GM12875 (cell line): ENCODE measurements at regions not wholly inside any gene's neighbourhood (a gene's known extent, or its start where the extent isn't known, plus 50 kb on each side); places are given as distances from the start of the nearest gene placed in this dataset.

Source experiments
- H3K4me3 ChIP-seq: one replicate; pipeline ENCODE4 v1.5.1; 2011; ENCODE audit warnings: low read depth, low read length, control low read depth
- TF ChIP-seq, protein P1 (sequence below): IDR thresholded peaks from 2 replicates; pipeline ENCODE4 v1.5.1; 2011; ENCODE audit warnings: low read depth, mild to moderate bottlenecking, control low read depth, inconsistent platforms, low read length, moderate library complexity, borderline replicate concordance; ENCODE audit not compliant: insufficient read depth

DNA sequence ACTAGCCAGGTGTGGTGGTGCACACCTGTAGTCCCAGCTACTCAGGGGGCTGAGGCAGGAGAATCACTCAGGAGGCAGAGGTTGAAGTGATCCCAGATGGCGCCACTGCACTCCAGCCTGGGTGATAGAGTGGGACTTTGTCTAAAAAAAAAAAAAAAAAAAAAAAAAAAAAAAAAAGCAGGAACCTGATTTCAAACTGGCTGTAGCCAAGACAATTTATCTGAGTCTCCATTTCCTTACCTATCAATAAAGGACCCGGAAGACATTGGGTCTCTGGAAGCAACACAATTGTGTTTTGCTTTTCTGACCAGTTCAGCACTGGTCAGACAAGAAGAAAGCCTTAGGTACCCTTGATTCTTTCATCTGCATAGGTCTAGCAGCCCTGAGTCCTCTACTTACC, 491.0 kb downstream of the TBC1D4 start:
- no peak overlapping the region for H3K4me3 ChIP-seq
- TF ChIP-seq, protein P1, sequence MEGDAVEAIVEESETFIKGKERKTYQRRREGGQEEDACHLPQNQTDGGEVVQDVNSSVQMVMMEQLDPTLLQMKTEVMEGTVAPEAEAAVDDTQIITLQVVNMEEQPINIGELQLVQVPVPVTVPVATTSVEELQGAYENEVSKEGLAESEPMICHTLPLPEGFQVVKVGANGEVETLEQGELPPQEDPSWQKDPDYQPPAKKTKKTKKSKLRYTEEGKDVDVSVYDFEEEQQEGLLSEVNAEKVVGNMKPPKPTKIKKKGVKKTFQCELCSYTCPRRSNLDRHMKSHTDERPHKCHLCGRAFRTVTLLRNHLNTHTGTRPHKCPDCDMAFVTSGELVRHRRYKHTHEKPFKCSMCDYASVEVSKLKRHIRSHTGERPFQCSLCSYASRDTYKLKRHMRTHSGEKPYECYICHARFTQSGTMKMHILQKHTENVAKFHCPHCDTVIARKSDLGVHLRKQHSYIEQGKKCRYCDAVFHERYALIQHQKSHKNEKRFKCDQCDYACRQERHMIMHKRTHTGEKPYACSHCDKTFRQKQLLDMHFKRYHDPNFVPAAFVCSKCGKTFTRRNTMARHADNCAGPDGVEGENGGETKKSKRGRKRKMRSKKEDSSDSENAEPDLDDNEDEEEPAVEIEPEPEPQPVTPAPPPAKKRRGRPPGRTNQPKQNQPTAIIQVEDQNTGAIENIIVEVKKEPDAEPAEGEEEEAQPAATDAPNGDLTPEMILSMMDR, result no peak

DNA sequence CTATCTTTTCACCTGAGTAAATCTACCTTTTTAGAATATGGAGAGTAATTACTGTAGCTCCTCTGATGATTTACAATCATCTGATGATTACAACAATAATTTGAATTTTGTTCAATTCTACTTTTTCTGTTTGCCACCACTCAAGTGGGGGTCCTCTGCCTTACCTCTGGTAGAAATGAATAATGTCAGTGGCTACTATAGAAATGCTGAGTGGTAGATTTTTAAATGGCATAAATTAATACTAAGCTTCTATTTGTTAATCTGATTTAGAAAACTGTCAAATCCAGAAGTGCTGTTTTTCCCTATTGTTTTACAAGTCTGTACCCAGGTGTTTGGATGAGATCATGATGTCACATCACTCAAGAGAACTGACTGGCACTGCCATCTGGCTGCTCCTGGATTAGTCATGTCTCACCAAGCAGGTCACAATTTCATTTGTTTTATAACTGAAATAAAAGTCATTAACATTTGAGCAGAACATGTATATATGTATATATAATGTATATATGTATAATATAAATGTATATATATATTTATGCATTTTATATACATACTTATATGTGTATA, 494.8 kb downstream of the TBC1D4 start:
- H3K4me3 ChIP-seq, result no peak overlapping the region
- TF ChIP-seq, protein P1, result no peak

DNA sequence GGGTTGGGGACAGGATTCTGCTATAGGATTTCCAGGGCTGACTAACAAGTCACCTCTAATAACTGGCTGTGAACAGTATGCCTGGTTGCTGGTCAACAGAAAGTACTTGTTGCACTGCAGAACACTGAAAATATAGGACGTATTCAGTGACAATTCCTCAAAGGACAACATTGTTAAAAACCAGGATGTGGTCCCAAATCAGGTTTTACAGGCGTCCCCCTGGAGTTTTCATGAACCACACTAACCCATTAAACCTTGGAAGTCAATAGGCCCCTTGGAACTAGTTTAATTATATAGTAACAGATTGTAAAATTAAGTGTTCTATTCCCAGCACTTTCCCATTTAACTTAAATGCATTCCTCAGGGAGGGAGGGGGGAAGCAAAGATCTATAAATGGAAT, 495.4 kb downstream of the TBC1D4 start:
- TF ChIP-seq, protein P1, result no peak
- no peak overlapping the region for H3K4me3 ChIP-seq

DNA sequence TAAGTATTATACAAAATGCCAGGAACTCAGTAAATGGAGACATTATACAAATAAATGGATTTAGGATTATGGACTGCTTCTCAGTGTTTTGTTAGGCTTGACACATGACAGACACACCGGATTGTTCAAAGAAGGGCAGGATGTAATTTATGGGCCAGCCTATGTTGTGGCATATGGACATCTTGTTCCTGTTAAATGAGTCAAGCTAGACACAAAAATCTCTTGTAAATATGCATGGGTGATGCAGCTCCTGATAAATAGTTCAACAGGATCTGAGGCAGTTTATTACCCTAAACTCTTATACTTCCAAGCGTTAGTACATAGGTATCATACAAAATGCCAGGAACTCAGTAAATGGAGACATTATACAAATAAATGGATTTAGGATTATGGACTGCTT, 502.3 kb downstream of the TBC1D4 start:
- TF ChIP-seq, protein P1, result no peak
- H3K4me3 ChIP-seq, result no peak overlapping the region

DNA sequence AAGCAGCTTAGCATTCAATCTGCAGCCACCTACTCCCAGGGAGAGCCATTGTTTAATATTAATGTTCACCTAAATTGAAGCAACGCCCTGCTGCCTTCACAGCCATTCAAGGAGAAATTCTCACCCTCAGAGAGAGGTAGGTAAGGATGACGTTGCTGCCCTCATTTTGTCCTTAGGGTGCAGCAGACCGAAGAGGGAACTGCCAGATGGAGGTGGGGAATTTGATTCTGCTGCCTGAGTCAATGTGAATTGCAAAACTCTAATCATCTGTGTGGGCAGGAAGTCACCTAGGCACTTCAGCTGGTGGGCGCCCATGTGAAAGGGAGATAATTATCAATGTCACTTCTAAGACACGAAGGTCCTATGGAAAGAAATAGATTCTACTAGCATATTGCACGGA, 503.4 kb downstream of the TBC1D4 start:
- no peak overlapping the region for H3K4me3 ChIP-seq
- TF ChIP-seq, protein P1, result no peak

DNA sequence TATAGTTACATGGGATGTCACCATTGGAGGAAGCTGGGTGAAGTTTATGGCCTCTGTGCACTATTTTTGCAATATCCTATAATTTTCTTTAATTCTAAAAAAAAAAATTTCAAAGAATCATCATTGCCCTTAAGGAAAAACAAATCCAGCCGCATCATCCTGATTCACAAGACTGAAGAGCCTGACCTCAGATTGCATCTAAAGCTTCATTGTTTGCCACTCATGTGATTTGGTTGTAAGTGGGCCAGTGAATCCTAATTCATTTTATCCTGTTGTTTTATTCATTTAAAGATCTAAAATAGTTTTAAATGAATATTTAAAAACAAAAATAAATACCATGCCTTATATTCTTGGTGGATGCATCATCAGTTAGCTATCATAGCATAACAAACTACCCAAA, 504.5 kb downstream of the TBC1D4 start:
- TF ChIP-seq, protein P1, result no peak

DNA sequence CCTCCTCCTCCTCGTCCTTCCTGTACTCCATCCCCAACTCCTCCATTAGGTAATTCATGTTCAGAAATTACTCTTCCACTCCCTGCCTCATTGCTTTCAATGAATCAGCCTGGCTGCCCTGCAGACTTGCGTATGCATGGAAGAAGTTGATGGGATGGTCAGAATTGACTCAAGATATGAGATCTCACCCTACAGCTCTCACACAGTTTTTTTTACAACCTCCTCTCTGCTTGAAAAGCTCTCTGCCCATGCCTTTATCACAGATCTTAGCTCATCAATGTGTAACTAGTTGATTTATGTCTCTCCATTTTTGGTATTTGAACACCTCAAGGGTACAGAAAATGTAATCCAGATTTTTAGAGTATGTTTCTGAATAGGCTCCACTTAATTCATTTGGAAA, 506.9 kb downstream of the TBC1D4 start:
- TF ChIP-seq, protein P1, result no peak
- no peak overlapping the region for H3K4me3 ChIP-seq

More for the DNA sequence above, 504.5 kb downstream of the TBC1D4 start:
- no peak overlapping the region for H3K4me3 ChIP-seq
